ENCODE measurements at regions not wholly inside any gene's neighbourhood (a gene's known extent, or its start where the extent isn't known, plus 50 kb on each side); places are given as distances from the start of the nearest gene placed in this dataset.

- ATAC-seq (no peak), DNase-seq (ENCODE audit: low read depth, low spot score) (no peak)
- ChIA-PET CTCF (no interaction called here), POLR2A (no interaction called here)
- Histone ChIP-seq H3K4me3 (ENCODE audit: low read depth in 2 of 2, low read length in 2 of 2) (no peak overlapping the region), H3K9me3 (ENCODE audit: control insufficient read depth, insufficient read depth, low read depth, low read length) (no peaks in the 10 kb centered on the region), H3K27ac (ENCODE audit: low read length) (no peak overlapping the region), H3K4me1 (ENCODE audit: control insufficient read depth, insufficient read depth, low read length) (no peaks in the 10 kb centered on the region), H3K27me3 (ENCODE audit: control insufficient read depth, insufficient read depth, low read length) (no peaks in the 10 kb centered on the region), H3K36me3 (ENCODE audit: control insufficient read depth, insufficient read depth, low read length) (no peaks in the 10 kb centered on the region)
- intact Hi-C loops (cut with micrococcal nuclease; ENCODE audit: unreplicated experiment) (no loop called here), in situ Hi-C loops (cut with HindIII; ENCODE audit: low pct_unique_long_range_greater_than_20kb, low sequenced_read_pairs) (no loop called here)
- TF ChIP-seq POLR2AphosphoS5 (IDR thresholded peaks at IDR 0.05; ENCODE audit: low read depth, low read length) (no peak), REST (IDR thresholded peaks at IDR 0.05; ENCODE audit: insufficient read depth in 1 of 2, low read depth in 2 of 2, low read length in 1 of 2) (no peak), CTCF (IDR thresholded peaks at IDR 0.05) (no peak), SIN3A (IDR thresholded peaks at IDR 0.05; ENCODE audit: borderline replicate concordance, insufficient read depth, low read depth, low read length) (no peak), TCF7L2 (IDR thresholded peaks at IDR 0.05; ENCODE audit: low read depth, low read length) (no peak)
- BruUV-seq (replicated peaks) = no TSS peak
These were observed 474.3 kb downstream of the ACTRT1 start for GRCh38 chrX:127577884-127578283.

GRCh38 chrX:127574829-127575228 lies 477.4 kb downstream of the ACTRT1 start:
- ChIA-PET CTCF (no interaction called here), POLR2A (no interaction called here)
- Histone ChIP-seq H3K4me1 (ENCODE audit: control insufficient read depth, insufficient read depth, low read length) (no peaks in the 10 kb centered on the region), H3K27ac (ENCODE audit: low read length) (no peak overlapping the region), H3K4me3 (ENCODE audit: low read depth in 2 of 2, low read length in 2 of 2) (no peak overlapping the region), H3K27me3 (ENCODE audit: control insufficient read depth, insufficient read depth, low read length) (no peaks in the 10 kb centered on the region), H3K9me3 (ENCODE audit: control insufficient read depth, insufficient read depth, low read depth, low read length) (no peaks in the 10 kb centered on the region), H3K36me3 (ENCODE audit: control insufficient read depth, insufficient read depth, low read length) (no peaks in the 10 kb centered on the region)
- ATAC-seq = no peak
- no peak for TF ChIP-seq REST (IDR thresholded peaks at IDR 0.05; ENCODE audit: insufficient read depth in 1 of 2, low read depth in 2 of 2, low read length in 1 of 2)
- no peak for TF ChIP-seq CTCF (IDR thresholded peaks at IDR 0.05)
- TF ChIP-seq TCF7L2 (IDR thresholded peaks at IDR 0.05; ENCODE audit: low read depth, low read length) = no peak
- no peak for TF ChIP-seq SIN3A (IDR thresholded peaks at IDR 0.05; ENCODE audit: borderline replicate concordance, insufficient read depth, low read depth, low read length)
- TF ChIP-seq POLR2AphosphoS5 (IDR thresholded peaks at IDR 0.05; ENCODE audit: low read depth, low read length) = no peak
- no TSS peak for BruUV-seq (replicated peaks)
- DNase-seq (ENCODE audit: low read depth, low spot score) = no peak
- in situ Hi-C loops (cut with HindIII; ENCODE audit: low pct_unique_long_range_greater_than_20kb, low sequenced_read_pairs) (no loop called here), intact Hi-C loops (cut with micrococcal nuclease; ENCODE audit: unreplicated experiment) (no loop called here)
